HG03558 (cell line): ENCODE measurements at regions not wholly inside any gene's neighbourhood (a gene's known extent, or its start where the extent isn't known, plus 50 kb on each side); places are given as distances from the start of the nearest gene placed in this dataset.
"Not testable (repeated sequence)": the region's sequence is repeated elsewhere in the genome, so short reads cannot be mapped to it uniquely, and the experiment has no call there.

ENCODE experiments used
- ATAC-seq: cut with Tn5 transposase; IDR thresholded peaks from one replicate; pipeline ENCODE4 v1.9.1; 2021; ENCODE audit warnings: moderate number of reproducible peaks; ENCODE audit not compliant: unreplicated experiment; ENCODE audit errors: extremely low read depth

- ATAC-seq, result no peak
Measured at GRCh38 chr16:85285681-85286065, 173.4 kb upstream of the CIBAR2 start.

- no peak for ATAC-seq
Measured at GRCh38 chr16:85286066-85286831, 174.0 kb upstream of the CIBAR2 start.

GRCh38 chr16:85286951-85287814, 174.9 kb upstream of the CIBAR2 start:
- ATAC-seq, result no peak

GRCh38 chr16:85287815-85288109, 175.5 kb upstream of the CIBAR2 start:
- not testable (repeated sequence) for ATAC-seq

GRCh38 chr16:85288341-85288868, 176.1 kb upstream of the CIBAR2 start:
- no peak for ATAC-seq

- ATAC-seq, result no peak
Measured at GRCh38 chr16:85288869-85289660, 176.8 kb upstream of the CIBAR2 start.

- ATAC-seq, result no peak
Measured at GRCh38 chr16:85289760-85290625, 177.7 kb upstream of the CIBAR2 start.

GRCh38 chr16:85290626-85291301, 178.5 kb upstream of the CIBAR2 start:
- no peak for ATAC-seq

GRCh38 chr16:85291302-85292148, 179.3 kb upstream of the CIBAR2 start:
- no peak for ATAC-seq

- ATAC-seq, result no peak
Measured at GRCh38 chr16:85293458-85293857, 181.2 kb upstream of the CIBAR2 start.

GRCh38 chr16:85293904-85294642, 181.8 kb upstream of the CIBAR2 start:
- no peak for ATAC-seq

GRCh38 chr16:85294810-85295508, 182.7 kb upstream of the CIBAR2 start:
- no peak for ATAC-seq

GRCh38 chr16:85296859-85297660, 184.8 kb upstream of the CIBAR2 start:
- ATAC-seq, result no peak

- ATAC-seq, result no peak
Measured at GRCh38 chr16:85297881-85298280, 185.6 kb upstream of the CIBAR2 start.

- ATAC-seq, result no peak
Measured at GRCh38 chr16:85300406-85300968, 188.2 kb upstream of the CIBAR2 start.

GRCh38 chr16:85301231-85301630, 189.0 kb upstream of the CIBAR2 start:
- ATAC-seq, result no peak
